ENCODE measurements at regions not wholly inside any gene's neighbourhood (a gene's known extent, or its start where the extent isn't known, plus 50 kb on each side); places are given as distances from the start of the nearest gene placed in this dataset.
A peak's percentile ranks its signal among the peaks of the same experiment; 100 is the strongest.
"Not testable (repeated sequence)": the region's sequence is repeated elsewhere in the genome, so short reads cannot be mapped to it uniquely, and the experiment has no call there.

GRCh38 chr16:87150681-87151280 is 166.4 kb downstream of the C16orf95 start:
- H3K4me1 Mint-ChIP-seq: no peaks in the 10 kb centered on the region
- no peak overlapping the region for H3K4me3 Mint-ChIP-seq
- peaks cover 8% of the 10 kb centered on the region for H3K27me3 Mint-ChIP-seq
- no peak overlapping the region for H3K27ac Mint-ChIP-seq (ENCODE audit: low read depth)
- H3K36me3 Mint-ChIP-seq (ENCODE audit: insufficient read depth): no peaks in the 10 kb centered on the region
- ATAC-seq (replicated peaks; ENCODE audit: extremely low read depth, poor library complexity, severe bottlenecking) (no peak), DNase-seq (ENCODE audit: low spot score in 2 of 2) (no peak)
- H3K9me3 Mint-ChIP-seq: peaks cover 9% of the 10 kb centered on the region

- DNase-seq (ENCODE audit: low spot score in 2 of 2) (no peak), ATAC-seq (replicated peaks; ENCODE audit: extremely low read depth, poor library complexity, severe bottlenecking) (no peak)
- H3K4me1 Mint-ChIP-seq: no peaks in the 10 kb centered on the region
- peaks cover 9% of the 10 kb centered on the region for H3K9me3 Mint-ChIP-seq
- no peak overlapping the region for H3K4me3 Mint-ChIP-seq
- no peak overlapping the region for H3K27ac Mint-ChIP-seq (ENCODE audit: low read depth)
- H3K36me3 Mint-ChIP-seq (ENCODE audit: insufficient read depth): no peaks in the 10 kb centered on the region
- peaks cover 14% of the 10 kb centered on the region for H3K27me3 Mint-ChIP-seq
Measured at GRCh38 chr16:87152221-87152755, 164.9 kb downstream of the C16orf95 start.

DNA sequence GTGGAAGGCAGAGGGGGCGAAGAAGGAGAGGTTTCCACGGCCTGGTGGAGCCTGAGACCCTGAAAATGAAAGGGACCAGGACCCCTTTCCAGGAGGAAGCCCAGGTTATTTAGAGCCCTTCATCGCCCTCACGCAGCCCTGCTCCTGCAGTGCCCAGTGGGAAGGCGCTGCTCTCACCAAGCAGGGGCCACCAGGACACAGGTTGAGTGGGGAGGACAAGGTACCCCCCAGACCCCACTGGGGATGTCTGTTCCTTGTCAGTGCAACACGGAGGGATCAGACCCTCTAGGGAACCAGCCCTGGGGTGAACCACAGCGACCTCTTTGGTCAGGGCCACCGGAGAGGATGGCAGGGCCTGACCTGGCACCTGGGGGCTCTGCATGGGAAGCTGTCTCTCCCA is 163.9 kb downstream of the C16orf95 start:
- no peak overlapping the region for H3K4me3 Mint-ChIP-seq
- H3K36me3 Mint-ChIP-seq (ENCODE audit: insufficient read depth): no peaks in the 10 kb centered on the region
- ATAC-seq (replicated peaks; ENCODE audit: extremely low read depth, poor library complexity, severe bottlenecking): no peak
- H3K4me1 Mint-ChIP-seq: no peaks in the 10 kb centered on the region
- peaks cover 14% of the 10 kb centered on the region for H3K27me3 Mint-ChIP-seq
- peaks cover 8% of the 10 kb centered on the region for H3K9me3 Mint-ChIP-seq
- no peak overlapping the region for H3K27ac Mint-ChIP-seq (ENCODE audit: low read depth)
- DNase-seq (ENCODE audit: low spot score in 2 of 2): no peak

DNA sequence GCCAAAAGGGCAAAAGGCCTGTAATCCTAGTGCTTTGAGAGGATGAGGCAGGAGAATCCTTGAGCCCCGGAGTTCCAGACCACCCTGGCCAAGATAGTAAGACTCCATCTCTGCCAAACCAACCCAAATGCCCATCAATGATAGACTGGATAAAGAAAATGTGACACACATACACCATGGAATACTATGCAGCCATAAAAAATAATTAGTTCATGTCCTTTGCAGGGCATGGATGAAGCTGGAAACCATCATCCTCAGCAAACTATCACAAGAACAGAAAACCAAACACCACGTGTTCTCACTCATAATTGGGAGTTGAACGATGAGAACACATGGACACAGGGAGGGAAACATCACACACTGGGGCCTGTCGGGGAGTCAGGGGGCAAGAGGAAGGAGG is 161.9 kb downstream of the C16orf95 start:
- not testable (repeated sequence) for H3K27ac Mint-ChIP-seq (ENCODE audit: low read depth); H3K4me1 Mint-ChIP-seq; H3K36me3 Mint-ChIP-seq (ENCODE audit: insufficient read depth); H3K9me3 Mint-ChIP-seq; DNase-seq (ENCODE audit: low spot score in 2 of 2); ATAC-seq (replicated peaks; ENCODE audit: extremely low read depth, poor library complexity, severe bottlenecking); H3K4me3 Mint-ChIP-seq
- peaks cover 14% of the 10 kb centered on the region for H3K27me3 Mint-ChIP-seq

DNA sequence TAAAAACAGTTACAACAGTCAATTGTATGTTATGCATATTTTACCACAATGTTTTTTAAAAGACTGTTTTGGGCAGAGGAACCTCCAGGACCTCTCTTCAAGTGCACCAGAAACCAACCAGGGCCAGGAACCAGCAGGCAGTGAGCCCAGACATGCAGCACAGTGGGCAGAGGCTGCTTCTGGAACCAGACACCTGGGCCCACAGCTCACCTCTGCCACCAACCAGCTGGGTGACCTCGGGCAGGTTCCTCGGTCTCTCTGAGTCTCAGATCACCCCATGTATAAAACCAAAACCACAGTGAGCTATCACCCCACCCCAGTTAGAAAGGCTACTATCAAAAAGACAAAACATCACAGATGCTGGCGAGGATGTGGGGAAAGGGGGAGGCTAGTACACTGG is 161.0 kb downstream of the C16orf95 start:
- no peaks in the 10 kb centered on the region for H3K9me3 Mint-ChIP-seq
- H3K27ac Mint-ChIP-seq (ENCODE audit: low read depth): no peak overlapping the region
- H3K36me3 Mint-ChIP-seq (ENCODE audit: insufficient read depth): no peaks in the 10 kb centered on the region
- no peak overlapping the region for H3K4me3 Mint-ChIP-seq
- DNase-seq (ENCODE audit: low spot score in 2 of 2): no peak
- ATAC-seq (replicated peaks; ENCODE audit: extremely low read depth, poor library complexity, severe bottlenecking): no peak
- H3K4me1 Mint-ChIP-seq: no peaks in the 10 kb centered on the region
- H3K27me3 Mint-ChIP-seq: peaks cover 14% of the 10 kb centered on the region

DNA sequence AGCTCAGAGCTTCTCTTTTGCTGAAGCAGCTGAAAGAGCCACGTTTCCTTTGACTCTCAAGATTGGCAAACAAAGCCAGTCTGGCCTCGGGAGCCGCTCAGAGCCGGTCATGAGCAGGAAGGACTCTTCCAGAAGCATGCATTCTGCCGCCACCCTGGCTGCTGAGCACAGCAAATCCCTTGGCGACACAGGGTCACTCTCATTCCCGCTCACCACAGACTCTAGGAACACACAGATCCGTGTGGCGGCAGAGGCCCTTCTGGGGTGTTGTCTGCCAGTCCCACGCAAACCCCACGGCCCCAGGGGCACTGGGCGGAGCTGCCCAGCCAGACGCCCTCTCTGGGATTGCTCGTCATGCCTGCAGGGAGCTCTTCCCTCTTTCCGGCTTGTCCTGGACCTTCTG is 157.0 kb downstream of the C16orf95 start:
- DNase-seq (ENCODE audit: low spot score in 2 of 2) (no peak), ATAC-seq (replicated peaks; ENCODE audit: extremely low read depth, poor library complexity, severe bottlenecking) (no peak)
- Mint-ChIP-seq H3K27me3 (peaks cover 12% of the 10 kb centered on the region), H3K27ac (ENCODE audit: low read depth) (no peak overlapping the region), H3K4me1 (peaks cover 5% of the 10 kb centered on the region), H3K4me3 (no peak overlapping the region), H3K36me3 (ENCODE audit: insufficient read depth) (peaks cover 4% of the 10 kb centered on the region), H3K9me3 (peaks cover 6% of the 10 kb centered on the region)

DNA sequence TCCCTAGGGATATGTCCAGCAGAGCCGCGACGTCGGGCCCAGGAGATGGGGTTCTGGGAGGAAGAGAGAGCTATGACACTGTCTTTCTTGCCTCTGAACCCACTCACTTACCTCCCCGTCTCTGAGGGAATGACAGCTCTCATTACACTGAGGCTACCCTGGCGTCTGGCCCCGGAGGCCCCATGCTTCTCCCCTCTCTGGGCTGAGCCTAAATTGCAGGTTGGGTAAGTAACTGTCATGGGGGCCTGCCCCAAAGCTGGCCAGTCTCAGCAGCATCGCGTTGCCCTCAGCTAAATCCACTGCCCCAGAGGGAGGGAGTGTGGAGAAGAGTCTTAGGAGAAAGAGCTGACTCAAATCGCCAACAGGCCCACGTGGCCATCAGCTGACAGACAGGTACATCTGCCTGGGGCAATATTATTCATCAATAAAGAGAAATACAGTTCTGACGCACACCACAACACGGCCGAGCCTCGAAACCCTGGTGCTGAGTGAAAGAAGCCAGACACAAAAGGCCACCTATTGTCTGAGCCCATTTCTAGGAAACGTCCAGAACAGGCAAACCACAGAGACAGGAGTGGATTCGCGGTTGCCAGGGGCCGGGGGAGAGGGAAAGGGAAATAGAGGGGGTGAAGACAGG is 156.4 kb downstream of the C16orf95 start:
- ATAC-seq (replicated peaks; ENCODE audit: extremely low read depth, poor library complexity, severe bottlenecking) (no peak), DNase-seq (ENCODE audit: low spot score in 2 of 2) (no peak)
- H3K4me1 Mint-ChIP-seq: peaks cover 5% of the 10 kb centered on the region
- no peak overlapping the region for H3K27ac Mint-ChIP-seq (ENCODE audit: low read depth)
- H3K9me3 Mint-ChIP-seq: peaks cover 6% of the 10 kb centered on the region
- no peak overlapping the region for H3K4me3 Mint-ChIP-seq
- H3K36me3 Mint-ChIP-seq (ENCODE audit: insufficient read depth): peaks cover 4% of the 10 kb centered on the region
- peaks cover 6% of the 10 kb centered on the region for H3K27me3 Mint-ChIP-seq

GRCh38 chr16:87161410-87161809 is 155.8 kb downstream of the C16orf95 start:
- H3K27ac Mint-ChIP-seq (ENCODE audit: low read depth); H3K36me3 Mint-ChIP-seq (ENCODE audit: insufficient read depth); H3K4me3 Mint-ChIP-seq; H3K9me3 Mint-ChIP-seq; ATAC-seq (replicated peaks; ENCODE audit: extremely low read depth, poor library complexity, severe bottlenecking); H3K27me3 Mint-ChIP-seq; H3K4me1 Mint-ChIP-seq; DNase-seq (ENCODE audit: low spot score in 2 of 2): not testable (repeated sequence)

- Mint-ChIP-seq H3K36me3 (ENCODE audit: insufficient read depth) (peaks cover 4% of the 10 kb centered on the region), H3K27me3 (no peaks in the 10 kb centered on the region), H3K27ac (ENCODE audit: low read depth) (peak overlapping the region; percentile 75), H3K9me3 (peaks cover 6% of the 10 kb centered on the region), H3K4me3 (peak overlapping the region; percentile 23), H3K4me1 (peaks cover 5% of the 10 kb centered on the region)
- DNase-seq (ENCODE audit: low spot score in 2 of 2) (no peak), ATAC-seq (replicated peaks; ENCODE audit: extremely low read depth, poor library complexity, severe bottlenecking) (no peak)
Measured at GRCh38 chr16:87161822-87162676, 155.1 kb downstream of the C16orf95 start.

- H3K36me3 Mint-ChIP-seq (ENCODE audit: insufficient read depth); H3K9me3 Mint-ChIP-seq; ATAC-seq (replicated peaks; ENCODE audit: extremely low read depth, poor library complexity, severe bottlenecking); H3K27me3 Mint-ChIP-seq; H3K4me1 Mint-ChIP-seq; DNase-seq (ENCODE audit: low spot score in 2 of 2): not testable (repeated sequence)
- H3K4me3 Mint-ChIP-seq: peak overlapping the region; percentile 23
- peak overlapping the region; percentile 75 for H3K27ac Mint-ChIP-seq (ENCODE audit: low read depth)
Measured at GRCh38 chr16:87162799-87163198, 154.4 kb downstream of the C16orf95 start.

DNA sequence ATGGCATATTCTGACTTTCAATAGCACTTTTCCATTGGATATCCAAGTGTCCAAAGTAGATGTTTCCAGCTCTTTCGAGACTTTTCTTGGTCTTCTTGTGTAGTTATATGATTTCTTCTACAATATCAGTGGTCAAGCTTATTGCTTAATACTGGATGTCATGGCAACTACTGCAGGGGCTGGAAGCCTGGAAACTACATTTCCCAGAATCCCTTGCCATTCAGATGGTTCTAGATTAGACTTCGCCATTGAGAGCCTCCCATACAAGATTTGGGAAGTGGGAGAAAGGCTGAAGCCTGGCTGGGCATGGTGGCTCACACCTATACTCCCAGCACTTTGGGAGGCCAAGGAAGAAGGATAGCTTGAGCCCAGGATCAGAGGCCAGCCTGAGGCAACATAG is 153.6 kb downstream of the C16orf95 start:
- no peak overlapping the region for H3K4me3 Mint-ChIP-seq
- H3K27ac Mint-ChIP-seq (ENCODE audit: low read depth): no peak overlapping the region
- H3K27me3 Mint-ChIP-seq: no peaks in the 10 kb centered on the region
- H3K4me1 Mint-ChIP-seq: peaks cover 5% of the 10 kb centered on the region
- H3K36me3 Mint-ChIP-seq (ENCODE audit: insufficient read depth): peaks cover 4% of the 10 kb centered on the region
- DNase-seq (ENCODE audit: low spot score in 2 of 2) (no peak), ATAC-seq (replicated peaks; ENCODE audit: extremely low read depth, poor library complexity, severe bottlenecking) (peak; percentile 24)
- H3K9me3 Mint-ChIP-seq: peaks cover 6% of the 10 kb centered on the region

- H3K9me3 Mint-ChIP-seq: peaks cover 6% of the 10 kb centered on the region
- DNase-seq (ENCODE audit: low spot score in 2 of 2): no peak
Measured at GRCh38 chr16:87165151-87165550, 152.0 kb downstream of the C16orf95 start.

More at GRCh38 chr16:87165151-87165550, 152.0 kb downstream of the C16orf95 start:
- H3K4me1 Mint-ChIP-seq: peaks cover 5% of the 10 kb centered on the region
- H3K36me3 Mint-ChIP-seq (ENCODE audit: insufficient read depth): peaks cover 4% of the 10 kb centered on the region
- ATAC-seq (replicated peaks; ENCODE audit: extremely low read depth, poor library complexity, severe bottlenecking): no peak
- H3K27ac Mint-ChIP-seq (ENCODE audit: low read depth): no peak overlapping the region
- no peaks in the 10 kb centered on the region for H3K27me3 Mint-ChIP-seq
- no peak overlapping the region for H3K4me3 Mint-ChIP-seq
